H1 (cell line): ENCODE measurements at regions not wholly inside any gene's neighbourhood (a gene's known extent, or its start where the extent isn't known, plus 50 kb on each side); places are given as distances from the start of the nearest gene placed in this dataset.

ENCODE experiments used
- CTCF ChIA-PET: fragments of 300-600 bp; sonication (Branson Sonifier 250); formaldehyde crosslinking; loops from one replicate; lab custom pipeline; 2021; ENCODE audit not compliant: partially characterized antibody; lab: Charles Lee
- POLR2A ChIA-PET: fragments of 300-600 bp; sonication (Branson Sonifier 250); formaldehyde crosslinking; loops from one replicate; lab custom pipeline; 2021; ENCODE audit warnings: inconsistent platforms; ENCODE audit not compliant: partially characterized antibody; lab: Charles Lee
- DNase-seq, 2 experiments: peaks; one replicate each; pipeline versions ENCODE4 v3.0.0 to v3.0.0-alpha.2; 2010 to 2022; ENCODE audit warnings: low spot score in 2 of 2, low read depth in 1 of 2, mixed read lengths in 1 of 2
- FAIRE-seq: peaks from 2 replicates; lab custom pipeline; 2011; peaks lifted over from hg19 to GRCh38; lab: Jason Lieb, UNC
- H2AFZ ChIP-seq: 2 replicates; pipeline ENCODE4 v1.8.1; 2012; ENCODE audit warnings: low read length, inconsistent platforms
- H2AK5ac ChIP-seq: 2 replicates; pipeline ENCODE4 v1.6.1; 2013; ENCODE audit warnings: low read depth, low read length
- H2BK120ac ChIP-seq: replicated peaks from 2 replicates; pipeline ENCODE3; 2013; ENCODE audit warnings: low read depth, low read length, inconsistent platforms
- H2BK12ac ChIP-seq: 2 replicates; pipeline ENCODE4 v1.6.1; 2013; ENCODE audit warnings: low read depth, low read length
- H2BK15ac ChIP-seq: 2 replicates; pipeline ENCODE4 v1.6.1; 2013; ENCODE audit warnings: low read length
- H2BK20ac ChIP-seq: 2 replicates; pipeline ENCODE4 v1.6.1; 2013; ENCODE audit warnings: low read length
- H2BK5ac ChIP-seq: 2 replicates; pipeline ENCODE4 v1.6.1; 2013; ENCODE audit warnings: low read depth, low read length
- H3K14ac ChIP-seq: 2 replicates; pipeline ENCODE4 v1.6.1; 2013; ENCODE audit warnings: inconsistent platforms; ENCODE audit not compliant: insufficient read length
- H3K18ac ChIP-seq: 2 replicates; pipeline ENCODE4 v1.6.1; 2013; ENCODE audit warnings: low read length; ENCODE audit errors: extremely low read depth
- H3K23ac ChIP-seq: 2 replicates; pipeline ENCODE4 v1.6.1; 2013; ENCODE audit warnings: inconsistent platforms; ENCODE audit not compliant: insufficient read length
- H3K23me2 ChIP-seq: 2 replicates; pipeline ENCODE4 v1.6.1; 2013; ENCODE audit warnings: low read depth, low read length
- H3K27ac ChIP-seq: 2 replicates; pipeline ENCODE4 v1.6.1; 2011; ENCODE audit warnings: low read depth, low read length, inconsistent platforms
- H3K27me3 ChIP-seq, 4 experiments: replicated peaks in 1 of 4; 1 replicate in 1 of 4; 2 replicates in 3 of 4; pipeline versions ENCODE4 v1.6.1 to v1.8.1; 2011 to 2013; ENCODE audit warnings: low read length in 3 of 4, mild to moderate bottlenecking in 3 of 4, inconsistent platforms in 2 of 4, mixed read lengths in 2 of 4, moderate library complexity in 1 of 4; ENCODE audit not compliant: control insufficient read depth in 3 of 4, insufficient read depth in 3 of 4; ENCODE audit errors: extremely low read depth in 1 of 4
- H3K36me3 ChIP-seq, 4 experiments: 2 replicates each; pipeline versions ENCODE4 v1.6.1 to v1.8.1; 2011 to 2013; ENCODE audit warnings: mild to moderate bottlenecking in 4 of 4, low read length in 3 of 4, moderate library complexity in 2 of 4, control low read depth in 1 of 4, inconsistent platforms in 1 of 4; ENCODE audit not compliant: insufficient read depth in 4 of 4, control insufficient read depth in 2 of 4
- H3K4ac ChIP-seq: replicated peaks from 2 replicates; pipeline ENCODE3; 2013; ENCODE audit warnings: low read length, low read depth, mixed read lengths, inconsistent platforms; ENCODE audit not compliant: insufficient read length
- H3K4me1 ChIP-seq, 4 experiments: replicated peaks in 1 of 4; 1 replicate in 1 of 4; 2 replicates in 3 of 4; pipeline versions ENCODE4 v1.6.1 to v1.8.1; 2011 to 2013; ENCODE audit warnings: low read length in 3 of 4, inconsistent platforms in 2 of 4, mixed read lengths in 1 of 4; ENCODE audit not compliant: insufficient read depth in 4 of 4, control insufficient read depth in 3 of 4
- H3K4me2 ChIP-seq, 2 experiments: 2 replicates each; pipeline versions ENCODE4 v1.6.1 to v1.8.1; 2011 to 2013; ENCODE audit warnings: low read depth in 2 of 2, low read length in 2 of 2, control low read depth in 1 of 2, inconsistent platforms in 1 of 2, mild to moderate bottlenecking in 1 of 2; ENCODE audit not compliant: insufficient read depth in 1 of 2
- H3K4me3 ChIP-seq, 4 experiments: fragments of 200-600, 300-600 bp in 1 of 4; sonication (generic), shearing (Covaris generic), sonication (Bioruptor Twin) in 1 of 4; 2 replicates each; pipeline versions ENCODE4 v1.5.1 to v1.8.1; 2011 to 2016; ENCODE audit warnings: low read length in 4 of 4, low read depth in 3 of 4, control low read depth in 2 of 4, inconsistent platforms in 2 of 4, mild to moderate bottlenecking in 2 of 4, mixed read lengths in 1 of 4, moderate library complexity in 1 of 4; ENCODE audit not compliant: insufficient read depth in 2 of 4; ENCODE audit errors: extremely low read depth in 1 of 4
- H3K56ac ChIP-seq: replicated peaks from 2 replicates; pipeline ENCODE3; 2013; ENCODE audit warnings: low read depth, mild to moderate bottlenecking, mixed read lengths, low read length, inconsistent platforms; ENCODE audit not compliant: insufficient read length
- H3K79me1 ChIP-seq: 2 replicates; pipeline ENCODE4 v1.6.1; 2013; ENCODE audit warnings: low read depth, low read length, control low read depth
- H3K79me2 ChIP-seq, 2 experiments: 2 replicates each; pipeline versions ENCODE4 v1.6.1 to v1.8.1; 2012 to 2013; ENCODE audit warnings: low read length in 2 of 2, mild to moderate bottlenecking in 2 of 2, inconsistent platforms in 1 of 2; ENCODE audit not compliant: insufficient read depth in 2 of 2, control insufficient read depth in 1 of 2
- H3K9ac ChIP-seq, 4 experiments: replicated peaks in 1 of 4; 1 replicate in 1 of 4; 2 replicates in 3 of 4; pipeline versions ENCODE4 v1.6.1 to v1.8.1; 2011 to 2013; ENCODE audit warnings: low read depth in 3 of 4, low read length in 3 of 4, control low read depth in 2 of 4, mild to moderate bottlenecking in 2 of 4, moderate library complexity in 2 of 4, inconsistent platforms in 1 of 4; ENCODE audit errors: extremely low read depth in 1 of 4
- H3K9me3 ChIP-seq, 2 experiments: 2 replicates each; pipeline versions ENCODE4 v1.6.1 to v1.8.1; 2012 to 2013; ENCODE audit warnings: mild to moderate bottlenecking in 2 of 2, moderate library complexity in 2 of 2, control low read depth in 1 of 2, inconsistent platforms in 1 of 2, low read depth in 1 of 2, low read length in 1 of 2, mixed read lengths in 1 of 2; ENCODE audit not compliant: insufficient read depth in 2 of 2
- H4K20me1 ChIP-seq, 2 experiments: replicated peaks in 1 of 2; 2 replicates each; pipeline versions ENCODE3 to v1.8.1; 2011 to 2013; ENCODE audit warnings: inconsistent platforms in 2 of 2, low read length in 2 of 2, mild to moderate bottlenecking in 1 of 2; ENCODE audit not compliant: insufficient read depth in 2 of 2, control insufficient read depth in 1 of 2
- H4K5ac ChIP-seq: 2 replicates; pipeline ENCODE4 v1.6.1; 2013; ENCODE audit warnings: low read length, low read depth, mixed read lengths, inconsistent platforms; ENCODE audit not compliant: insufficient read length
- H4K8ac ChIP-seq: 2 replicates; pipeline ENCODE4 v1.8.0; 2013; ENCODE audit warnings: mild to moderate bottlenecking, moderate library complexity, low read length, inconsistent platforms; ENCODE audit not compliant: insufficient read depth; ENCODE audit errors: extremely low read depth
- H4K91ac ChIP-seq: replicated peaks from 2 replicates; pipeline ENCODE3; 2013; ENCODE audit warnings: low read length, mixed read lengths, inconsistent platforms; ENCODE audit not compliant: insufficient read length
- BRCA1 ChIP-seq: IDR thresholded peaks from 2 replicates; pipeline ENCODE4 v1.6.1; 2012; ENCODE audit warnings: low read depth, low read length, improper control_type of control experiment
- CBX8 ChIP-seq: fragments of 300-800, 300-1000 bp; sonication (generic); IDR thresholded peaks from 2 replicates; pipeline ENCODE4 v1.7.1; 2016; ENCODE audit warnings: low read depth, low read length, borderline replicate concordance
- CEBPB ChIP-seq: IDR thresholded peaks from 2 replicates; pipeline ENCODE4 v1.6.1; 2012; ENCODE audit warnings: low read depth, low read length
- CTBP2 ChIP-seq: IDR thresholded peaks from 2 replicates; pipeline ENCODE4 v1.7.0; 2011; ENCODE audit warnings: borderline replicate concordance, mild to moderate bottlenecking, moderate library complexity, mixed read lengths, low read length; ENCODE audit not compliant: insufficient read depth, insufficient read length
- KDM5A ChIP-seq: fragments of 200-600 bp; IDR thresholded peaks from 2 replicates; pipeline ENCODE4 v1.7.1; 2012; ENCODE audit warnings: mild to moderate bottlenecking, low read length, inconsistent platforms, mixed read lengths
- RBBP5 ChIP-seq: IDR thresholded peaks from 2 replicates; pipeline ENCODE4 v1.7.1; 2012; ENCODE audit warnings: low read depth, mild to moderate bottlenecking, inconsistent platforms, low read length, moderate library complexity, borderline replicate concordance
- RNF2 ChIP-seq: fragments of 200-900, 300-1000 bp; sonication (generic); IDR thresholded peaks from 2 replicates; pipeline ENCODE4 v1.7.1; 2016; ENCODE audit warnings: borderline replicate concordance, low read depth, mild to moderate bottlenecking, antibody characterized with exemption, low read length; ENCODE audit not compliant: poor library complexity, severe bottlenecking; ENCODE audit errors: missing control alignments
- RXRA ChIP-seq: IDR thresholded peaks from 2 replicates; pipeline ENCODE4 v1.6.1; 2011; ENCODE audit warnings: low read depth, mild to moderate bottlenecking, low read length, moderate library complexity; ENCODE audit not compliant: insufficient read depth
- SIN3A ChIP-seq, 2 experiments: IDR thresholded peaks in 1 of 2; conservative IDR thresholded peaks in 1 of 2; 2 replicates each; pipeline ENCODE4 v1.6.1; 2011 to 2012; ENCODE audit warnings: low read length in 2 of 2, improper control_type of control experiment in 1 of 2, low read depth in 1 of 2, mild to moderate bottlenecking in 1 of 2
- SIX5 ChIP-seq: IDR thresholded peaks from 2 replicates; pipeline ENCODE4 v1.6.1; 2011; ENCODE audit warnings: mild to moderate bottlenecking, low read depth, low read length
- SRF ChIP-seq: IDR thresholded peaks from 2 replicates; pipeline ENCODE4 v1.6.1; 2011; ENCODE audit warnings: mild to moderate bottlenecking, low read depth, low read length, moderate library complexity
- TBP ChIP-seq: IDR thresholded peaks from 2 replicates; pipeline ENCODE4 v1.6.1; 2011; ENCODE audit warnings: low read depth, low read length, improper control_type of control experiment
- TEAD4 ChIP-seq: IDR thresholded peaks from 2 replicates; pipeline ENCODE4 v1.6.1; 2012; ENCODE audit warnings: low read depth, low read length, inconsistent platforms, mixed read lengths
- WGBS, 2 experiments: shearing (Covaris generic) in 1 of 2; methylation state at CpG; one replicate each; pipeline versions ENCODE4 v1.1.6 to v1.1.7; 2013 to 2015; ENCODE audit warnings: low lambda C conversion rate in 2 of 2, mixed read lengths in 2 of 2, inconsistent platforms in 1 of 2, low coverage in 1 of 2, missing lambda C conversion rate in 1 of 2; ENCODE audit not compliant: insufficient replicate concordance in 2 of 2, insufficient coverage in 1 of 2, insufficient read length in 1 of 2; ENCODE audit errors: extremely low coverage in 1 of 2, missing lambda C conversion rate in 1 of 2; 5-methylcytosine and 5-hydroxymethylcytosine counted together
- TF ChIP-seq, protein P1 (sequence below): IDR thresholded peaks from 2 replicates; pipeline ENCODE4 v1.6.1; 2012; ENCODE audit warnings: inconsistent platforms

DNA sequence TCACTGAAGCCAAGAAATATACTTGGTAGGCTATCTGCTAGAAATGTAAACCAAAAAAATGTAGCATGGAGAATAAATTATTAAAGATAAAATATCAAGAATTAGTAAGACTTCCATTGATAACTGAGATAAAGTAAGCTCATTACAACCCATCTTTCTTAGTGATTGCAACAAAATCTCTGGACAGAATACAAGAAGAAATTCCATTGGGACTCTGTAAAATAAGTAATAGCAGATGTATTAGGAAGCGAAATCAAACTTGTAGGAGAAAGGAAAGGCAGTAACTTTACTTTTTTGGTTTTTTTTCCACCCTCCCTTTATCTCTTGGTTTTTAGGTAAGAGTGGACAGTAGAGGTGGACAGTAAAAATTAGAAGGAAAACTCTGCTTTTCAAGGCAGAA, 605.7 kb downstream of the DACH1 start:
- Histone ChIP-seq H3K18ac (no peak overlapping the region), H3K23ac (no peak overlapping the region), H3K9me3 (no peaks in the 10 kb centered on the region), H3K27me3 (no peaks in the 10 kb centered on the region), H3K79me1 (no peaks in the 10 kb centered on the region), H3K36me3 (no peaks in the 10 kb centered on the region), H3K14ac (no peak overlapping the region), H3K79me2 (no peaks in the 10 kb centered on the region), H2AK5ac (no peak overlapping the region), H2BK20ac (no peak overlapping the region), H3K27ac (no peak overlapping the region), H3K4me1 (no peaks in the 10 kb centered on the region), H2BK120ac (no peak overlapping the region), H3K4me2 (no peak overlapping the region), H2BK5ac (no peak overlapping the region), H3K4ac (no peak overlapping the region), H2BK12ac (no peak overlapping the region), H3K4me3 (no peak overlapping the region), H4K91ac (no peak overlapping the region), H4K5ac (no peak overlapping the region), H2BK15ac (no peak overlapping the region), H3K9ac (no peak overlapping the region), H4K20me1 (no peaks in the 10 kb centered on the region), H2AFZ (no peak overlapping the region), H4K8ac (no peak overlapping the region), H3K23me2 (no peaks in the 10 kb centered on the region; the same call in 1 of the 2 replicates), H3K56ac (no peak overlapping the region)
- ChIA-PET CTCF (no interaction called here), POLR2A (no interaction called here)
- TF ChIP-seq KDM5A (no peak), SIX5 (no peak), RXRA (no peak), CBX8 (no peak), TBP (no peak), TEAD4 (no peak), BRCA1 (no peak), CTBP2 (no peak), SRF (no peak), CEBPB (no peak), SIN3A (conservative IDR thresholded peaks at IDR 0.05 in 1 of 2, IDR thresholded peaks at IDR 0.05 in 1 of 2; ENCODE audit: low read depth in 1 of 2, low read length in 2 of 2) (no peak), RBBP5 (no peak), RNF2 (no peak)
- TF ChIP-seq, protein P1, sequence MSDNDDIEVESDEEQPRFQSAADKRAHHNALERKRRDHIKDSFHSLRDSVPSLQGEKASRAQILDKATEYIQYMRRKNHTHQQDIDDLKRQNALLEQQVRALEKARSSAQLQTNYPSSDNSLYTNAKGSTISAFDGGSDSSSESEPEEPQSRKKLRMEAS, result no peak
- WGBS, 2 experiments, result 95% methylated on average over 1 of the region's 1 CpG; no CpG with 5 or more reads in 1 of the 2 experiments
- no peak for DNase-seq
- FAIRE-seq, result no peak
